Suppressor macrophage (primary cell): ENCODE measurements at regions not wholly inside any gene's neighbourhood (a gene's known extent, or its start where the extent isn't known, plus 50 kb on each side); places are given as distances from the start of the nearest gene placed in this dataset.
A peak's percentile ranks its signal among the peaks of the same experiment; 100 is the strongest.

Experiments
- DNase-seq, 4 experiments: peaks; one replicate each; pipeline ENCODE4 v3.0.0-alpha.2; 2020 to 2022

DNA sequence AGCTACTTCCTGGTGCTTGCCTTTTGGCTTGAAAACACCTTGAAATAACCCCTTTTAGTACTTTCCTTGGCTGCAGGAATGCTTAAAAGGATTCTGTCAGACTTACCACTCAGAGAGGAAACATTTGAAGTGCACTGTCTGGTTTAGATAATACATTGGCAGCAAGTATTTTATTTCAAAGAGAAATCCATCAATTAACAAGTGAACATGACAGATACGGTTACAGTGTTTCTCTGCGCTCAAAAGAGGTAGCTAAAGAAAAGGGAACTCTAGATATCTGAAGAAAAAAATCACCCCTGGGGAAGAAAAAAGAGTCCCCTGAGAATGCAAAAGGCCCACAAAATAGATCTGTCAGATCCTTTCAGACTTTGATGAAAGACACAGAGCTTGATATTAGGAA, 421.9 kb downstream of the LRFN5 start:
- no peak for DNase-seq

DNA sequence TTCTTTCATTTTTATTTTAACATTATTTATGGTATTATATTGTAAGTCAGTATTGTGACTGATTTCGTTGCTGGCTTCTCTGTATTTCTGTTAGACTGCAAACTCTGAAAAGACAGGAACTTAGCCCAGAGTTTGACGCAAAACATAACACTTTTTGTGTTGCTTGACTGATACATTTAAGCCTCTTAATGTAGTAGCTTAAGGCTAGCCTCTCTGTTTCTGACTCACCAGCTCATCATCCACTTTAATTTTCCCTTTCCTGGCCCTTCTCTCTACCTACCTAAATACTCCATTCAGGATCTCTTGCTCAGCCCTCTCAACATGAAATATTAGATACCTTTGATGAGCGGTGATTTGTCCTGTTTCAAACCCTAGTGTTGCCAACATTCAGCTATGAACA, 420.6 kb downstream of the LRFN5 start:
- DNase-seq: no peak

DNA sequence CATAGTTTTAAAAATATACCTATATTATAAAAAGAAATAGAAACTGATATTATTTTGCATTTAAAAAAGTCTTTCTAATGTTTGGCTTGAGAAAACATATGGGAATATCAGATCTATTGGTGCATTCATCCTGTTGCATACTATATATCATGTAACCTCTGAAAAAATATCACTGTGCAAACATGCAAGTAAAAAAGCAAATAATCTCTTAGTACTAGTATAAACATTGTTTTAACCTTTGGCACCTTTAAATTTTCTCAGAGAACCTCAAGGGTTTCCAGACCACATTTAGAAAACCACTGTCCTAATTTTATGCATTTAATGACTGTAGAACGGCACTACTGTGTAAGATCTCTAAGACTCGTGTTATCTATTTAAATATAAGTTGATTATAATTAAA, 416.8 kb downstream of the LRFN5 start:
- DNase-seq: no peak

DNA sequence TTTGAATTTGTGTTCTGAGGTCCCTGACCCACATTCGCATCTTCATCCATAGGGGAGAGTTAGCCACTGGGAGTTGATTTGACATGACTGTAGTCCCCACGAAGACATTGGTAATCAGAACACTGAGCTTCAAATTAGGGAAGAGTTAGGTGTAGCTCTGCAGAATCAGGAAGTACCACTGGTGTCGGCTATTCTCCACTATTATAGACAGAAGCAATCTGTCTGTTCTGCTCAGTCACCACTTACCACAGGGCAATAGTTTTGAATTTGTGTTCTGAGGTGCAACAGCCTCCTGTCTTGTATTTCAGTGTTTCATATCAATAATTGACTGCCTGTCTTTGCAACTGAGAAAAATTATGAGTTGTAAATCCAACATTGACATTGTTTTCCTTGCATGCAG, 407.6 kb downstream of the LRFN5 start:
- DNase-seq: no peak

DNA sequence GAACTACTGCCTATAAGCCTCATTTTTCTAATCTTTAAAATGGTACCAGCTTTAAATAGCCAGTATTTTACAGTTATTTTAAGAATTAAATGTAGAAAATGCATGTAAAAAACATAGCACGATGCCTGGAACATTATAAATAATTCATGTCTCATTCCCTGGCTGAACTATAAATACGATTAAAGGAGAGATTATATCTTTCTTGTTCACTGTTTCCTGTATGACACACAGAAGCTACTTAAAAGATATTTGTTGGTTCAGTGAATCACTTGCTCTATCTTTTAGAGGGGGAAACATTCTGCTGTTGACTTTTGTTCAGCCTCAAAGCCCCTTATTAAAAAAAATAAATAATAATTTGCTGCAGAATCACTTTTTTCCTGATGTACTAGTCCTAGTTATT, 406.9 kb downstream of the LRFN5 start:
- DNase-seq: no peak

DNA sequence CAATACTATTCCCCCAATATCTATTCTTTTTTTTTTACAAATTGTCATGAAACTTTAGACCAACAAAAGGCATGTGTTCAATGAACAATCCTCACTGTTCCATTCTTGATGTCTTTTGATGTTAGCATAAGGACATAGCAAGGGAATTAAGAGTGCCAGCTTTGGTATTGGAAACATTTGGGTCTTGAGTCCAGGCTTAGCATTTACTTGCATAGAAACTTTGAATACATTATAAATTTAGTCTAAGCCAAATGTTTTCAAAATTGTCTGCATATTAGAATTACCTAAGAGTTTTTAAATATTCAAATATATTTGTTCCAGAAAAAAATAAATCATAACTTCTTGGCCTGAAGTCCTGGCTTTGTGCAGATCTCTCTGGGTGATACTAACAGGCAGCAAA, 406.5 kb downstream of the LRFN5 start:
- no peak for DNase-seq

DNA sequence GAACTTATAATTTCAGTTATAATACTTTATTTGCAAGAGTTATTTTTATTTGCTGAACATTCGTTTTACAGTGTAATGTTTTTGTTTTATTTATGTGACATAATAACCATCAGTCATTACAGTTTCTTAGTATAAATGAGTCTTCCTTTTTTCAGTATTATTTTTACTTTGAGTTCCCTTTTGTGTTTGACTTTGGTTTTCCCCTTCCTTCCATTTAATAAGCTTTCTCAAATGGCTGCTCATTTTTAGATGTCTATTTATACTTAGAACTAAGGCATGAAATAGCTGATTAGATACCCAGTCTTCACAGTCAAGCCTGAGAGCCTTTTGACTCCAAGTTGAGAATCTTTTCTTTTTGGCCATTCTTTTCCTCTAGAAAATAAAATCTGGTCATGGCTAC, 404.5 kb downstream of the LRFN5 start:
- DNase-seq: no peak

DNA sequence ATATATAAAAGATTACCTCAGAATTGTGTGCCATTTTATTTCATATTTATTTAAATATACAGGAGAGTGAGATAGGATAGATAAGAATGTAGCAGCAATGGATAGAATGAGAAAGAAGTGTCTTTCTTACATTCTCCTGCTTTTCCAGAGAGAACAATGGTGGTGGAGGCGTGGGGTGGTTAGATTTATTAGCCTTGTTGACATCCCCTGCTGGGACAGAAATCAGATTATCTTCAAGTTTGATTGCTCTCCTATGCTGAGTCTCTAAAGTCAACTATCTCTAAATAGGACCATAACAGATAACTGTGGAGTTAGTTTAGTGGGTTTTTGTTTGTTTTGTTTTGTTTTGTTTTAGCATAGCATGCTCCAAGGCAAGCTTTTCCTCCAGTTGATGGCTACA, 397.6 kb downstream of the LRFN5 start:
- DNase-seq: no peak

DNA sequence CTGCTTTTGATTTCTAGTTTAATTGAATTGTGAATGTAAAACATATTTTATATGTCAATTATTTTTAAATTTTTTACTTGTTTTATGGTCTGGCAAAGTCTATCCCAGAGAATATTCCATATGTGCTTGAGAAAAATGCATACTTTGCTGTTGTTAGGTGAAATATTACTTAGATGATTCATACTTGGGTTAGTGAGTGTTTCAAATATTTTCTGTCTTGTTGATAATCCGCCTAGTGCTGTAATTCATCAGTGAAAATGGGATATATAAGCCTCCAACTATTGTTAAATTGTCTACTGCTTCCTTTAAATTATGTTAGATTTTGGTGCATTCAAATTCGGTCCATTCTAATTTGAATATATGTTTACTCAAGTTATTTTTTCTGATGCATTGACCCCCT, 395.5 kb downstream of the LRFN5 start:
- DNase-seq: no peak

DNA sequence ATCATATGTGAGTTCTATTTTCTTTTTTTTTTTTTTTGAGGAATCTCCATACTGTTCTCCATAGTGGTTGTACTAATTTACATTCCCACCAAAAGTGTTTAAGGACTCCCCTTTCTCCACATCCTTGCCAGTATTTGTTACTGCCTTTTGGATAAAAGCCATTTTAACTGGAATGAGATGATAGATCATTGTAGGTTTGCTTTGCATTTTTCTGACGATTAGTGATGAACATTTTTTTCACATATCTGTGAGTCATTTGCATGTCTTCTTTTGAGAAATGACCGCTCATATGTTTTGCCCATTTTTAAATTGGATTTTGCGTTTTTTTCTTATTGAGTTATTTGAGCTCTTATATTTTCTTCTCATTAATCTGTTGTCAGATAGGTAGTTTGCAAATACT, 394.8 kb downstream of the LRFN5 start:
- no peak for DNase-seq

DNA sequence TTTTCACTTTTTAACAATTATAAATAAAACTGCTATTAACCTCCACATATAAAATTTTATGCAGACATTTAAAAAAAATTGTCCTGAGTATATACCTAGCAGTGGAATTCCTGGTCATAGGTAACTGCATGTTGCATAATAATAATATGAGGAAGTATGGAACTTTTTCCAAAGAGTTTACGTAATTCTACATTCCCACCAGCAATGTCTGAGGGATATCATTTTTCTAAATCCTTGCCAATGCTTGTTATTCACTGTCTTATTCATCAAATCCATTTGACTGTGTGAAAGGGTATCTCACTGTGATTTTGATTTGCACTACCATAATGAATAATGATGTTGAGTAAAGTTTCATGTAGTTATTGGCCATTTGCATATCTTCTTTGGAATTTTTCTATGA, 393.8 kb downstream of the LRFN5 start:
- no peak for DNase-seq

DNA sequence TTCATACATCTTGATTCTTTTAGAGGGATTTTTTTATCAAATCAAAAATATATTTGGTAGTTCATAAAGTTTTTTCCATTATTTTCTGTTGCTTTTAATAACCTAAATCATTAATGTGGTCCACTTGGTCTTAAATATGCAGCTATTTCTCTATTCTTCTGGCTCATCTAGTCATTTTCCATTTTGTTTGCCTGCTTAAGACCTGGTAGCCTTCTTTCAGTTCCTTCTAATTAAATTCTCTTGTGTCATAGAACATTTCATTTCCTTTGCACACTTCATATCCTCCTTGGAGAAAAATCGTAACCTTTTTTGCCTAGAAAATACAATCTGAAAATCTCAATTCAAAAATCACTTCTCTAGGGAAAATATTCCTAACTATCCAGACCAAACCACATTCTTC, 387.0 kb downstream of the LRFN5 start:
- DNase-seq: no peak

DNA sequence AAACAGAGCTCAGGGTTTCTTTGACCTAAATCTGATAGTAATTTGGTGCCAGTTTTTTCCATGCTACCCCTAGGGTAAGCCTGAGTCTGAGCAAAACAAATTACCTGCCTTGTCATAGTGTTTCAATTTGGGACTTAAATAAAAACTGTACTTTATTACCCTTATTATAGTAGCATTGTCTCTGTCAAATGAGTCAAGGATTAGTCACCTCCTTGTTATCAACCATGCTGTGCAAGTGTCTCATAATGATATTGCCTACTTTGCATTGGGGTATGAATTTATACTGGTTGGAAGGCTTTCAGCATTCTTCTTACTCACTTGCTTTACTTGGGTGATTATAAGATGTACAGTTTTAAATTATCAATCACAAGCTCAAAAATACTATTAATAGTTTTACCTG, 380.0 kb downstream of the LRFN5 start:
- DNase-seq: no peak

DNA sequence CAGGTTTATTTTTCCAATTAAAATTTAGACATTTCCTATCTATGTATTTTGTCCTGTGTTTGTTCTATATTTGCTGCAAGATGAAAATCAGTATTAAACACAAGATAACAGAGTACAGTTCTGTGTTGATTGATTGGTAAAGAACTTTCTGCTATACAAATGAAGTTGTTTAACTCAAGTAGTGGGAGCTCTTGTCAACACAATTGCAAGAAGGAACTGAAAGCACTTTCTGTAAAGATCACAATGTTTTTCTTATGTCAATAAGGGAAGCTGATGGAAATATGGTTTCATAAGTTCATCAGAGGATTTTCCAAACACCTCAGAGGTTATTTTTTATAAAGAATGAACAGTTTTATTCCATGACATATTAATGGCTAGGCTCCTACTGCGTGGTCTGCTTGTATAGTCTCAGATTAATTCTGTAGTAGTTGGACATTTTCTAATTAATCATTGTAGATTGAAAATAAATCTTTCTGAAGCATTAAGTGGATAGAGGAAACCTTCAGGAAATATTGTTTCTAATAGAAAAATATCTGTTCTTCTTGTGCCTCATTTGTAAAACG, 379.5 kb downstream of the LRFN5 start:
- peak in 1 of 4 experiments; percentile 1 for DNase-seq

DNA sequence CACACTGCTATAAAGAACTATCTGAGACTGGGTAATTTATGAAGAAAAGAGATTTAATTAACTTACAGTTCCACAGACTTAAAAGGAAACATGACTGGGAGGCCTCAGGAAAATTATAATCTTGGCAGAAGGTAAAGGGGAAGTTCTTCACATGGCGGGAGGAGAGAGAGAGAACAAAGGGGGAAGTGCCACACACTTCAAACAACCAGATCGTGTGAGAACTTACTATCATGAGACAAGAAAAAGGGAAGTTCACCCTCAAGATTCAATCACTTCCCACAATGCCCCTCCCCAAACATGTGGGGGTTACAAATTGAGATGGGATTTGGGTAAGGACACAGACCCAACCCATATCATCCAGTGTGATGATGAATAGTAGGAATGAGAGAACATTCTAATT, 366.5 kb downstream of the LRFN5 start:
- peak; percentile 1 to 53 (median 23) for DNase-seq

DNA sequence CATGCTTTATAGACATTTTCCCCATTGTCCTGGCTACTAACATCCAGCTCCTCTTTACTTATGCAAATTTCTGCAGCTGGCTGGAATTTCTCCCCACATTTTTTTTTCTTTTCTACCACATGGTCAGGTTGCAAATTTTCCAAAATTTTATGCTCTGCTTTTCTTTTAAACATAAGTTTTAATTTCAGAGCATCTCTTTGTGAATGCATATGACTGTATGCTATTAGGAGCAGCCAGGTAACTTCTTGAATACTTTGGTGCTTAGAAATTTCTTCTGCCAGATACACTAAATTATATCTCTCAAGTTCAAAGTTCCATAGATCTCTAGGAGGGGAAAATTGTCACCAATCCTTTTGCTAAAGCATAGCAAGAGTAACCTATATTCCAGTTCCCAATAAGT, 365.9 kb downstream of the LRFN5 start:
- DNase-seq: no peak

DNA sequence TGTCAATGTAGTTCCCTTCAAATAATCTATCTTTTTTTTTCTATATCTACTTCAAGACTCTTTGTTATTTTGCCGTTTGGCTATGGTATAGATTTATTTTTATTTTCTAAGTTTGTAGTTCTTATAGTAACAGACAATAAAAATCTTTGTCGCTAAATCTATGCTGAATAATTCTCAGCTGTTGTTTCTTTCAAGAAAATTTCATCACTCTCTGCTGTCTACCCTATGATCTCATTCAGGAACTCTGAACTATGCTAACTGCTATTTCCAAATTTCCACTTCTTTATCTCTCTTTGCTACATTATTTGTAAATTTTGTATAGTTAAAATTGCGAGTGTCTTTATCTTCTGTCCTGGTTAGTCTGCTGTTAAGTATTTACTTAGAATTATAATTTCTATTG, 353.6 kb downstream of the LRFN5 start:
- no peak for DNase-seq

DNA sequence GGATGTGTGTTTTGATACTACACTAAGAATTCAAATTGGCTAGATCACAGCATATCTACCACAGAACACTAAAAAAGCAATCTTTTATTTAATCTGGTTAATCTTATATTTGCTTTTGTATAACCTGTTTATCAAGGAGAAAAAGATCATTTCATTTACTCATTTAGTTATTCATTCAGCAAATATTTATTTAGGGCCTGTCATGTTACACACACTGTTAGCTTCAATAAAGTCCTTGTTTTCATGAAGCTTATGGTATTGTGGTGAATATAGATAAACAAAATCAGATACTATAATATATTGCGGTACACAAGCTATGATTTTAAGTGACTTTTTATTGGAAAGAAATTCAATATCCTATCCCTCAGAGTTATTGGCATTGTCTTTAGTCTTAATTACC, 350.8 kb downstream of the LRFN5 start:
- no peak for DNase-seq
